GM18505 (cell line): ENCODE measurements at regions not wholly inside any gene's neighbourhood (a gene's known extent, or its start where the extent isn't known, plus 50 kb on each side); places are given as distances from the start of the nearest gene placed in this dataset.

ENCODE experiments used
- ATAC-seq: cut with Tn5 transposase; IDR thresholded peaks from one replicate; pipeline ENCODE4 v1.9.1; 2021; ENCODE audit not compliant: unreplicated experiment
- POLR2A ChIP-seq: IDR thresholded peaks from 4 replicates; pipeline ENCODE4 v1.6.1; 2011; ENCODE audit warnings: borderline replicate concordance; ENCODE audit not compliant: insufficient read depth, insufficient read length; ENCODE audit errors: extremely low read depth

DNA sequence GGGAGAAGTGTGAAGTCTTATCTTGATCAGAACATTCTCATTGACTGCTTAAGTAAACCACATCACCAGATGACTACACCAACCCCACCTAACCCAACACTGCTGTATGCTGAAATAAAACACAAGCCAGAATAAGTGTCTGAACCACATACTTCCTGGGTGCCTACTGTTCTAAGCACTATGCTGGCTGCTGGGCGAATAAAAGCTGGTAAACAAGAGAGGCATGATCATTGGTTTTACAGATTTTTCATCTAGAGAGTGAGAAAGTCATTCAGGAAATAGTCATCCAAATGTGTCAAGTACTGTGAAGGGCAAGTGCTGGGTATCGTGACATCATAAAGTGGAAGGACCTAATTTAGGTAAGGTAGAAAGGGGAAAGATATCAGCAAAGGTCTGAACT, 199.0 kb upstream of the SOX9 start:
- TF ChIP-seq POLR2A = no peak
- no peak for ATAC-seq

GRCh38 chr17:71922439-71922838, 198.4 kb upstream of the SOX9 start:
- ATAC-seq = peak; percentile 54
- TF ChIP-seq POLR2A = no peak

DNA sequence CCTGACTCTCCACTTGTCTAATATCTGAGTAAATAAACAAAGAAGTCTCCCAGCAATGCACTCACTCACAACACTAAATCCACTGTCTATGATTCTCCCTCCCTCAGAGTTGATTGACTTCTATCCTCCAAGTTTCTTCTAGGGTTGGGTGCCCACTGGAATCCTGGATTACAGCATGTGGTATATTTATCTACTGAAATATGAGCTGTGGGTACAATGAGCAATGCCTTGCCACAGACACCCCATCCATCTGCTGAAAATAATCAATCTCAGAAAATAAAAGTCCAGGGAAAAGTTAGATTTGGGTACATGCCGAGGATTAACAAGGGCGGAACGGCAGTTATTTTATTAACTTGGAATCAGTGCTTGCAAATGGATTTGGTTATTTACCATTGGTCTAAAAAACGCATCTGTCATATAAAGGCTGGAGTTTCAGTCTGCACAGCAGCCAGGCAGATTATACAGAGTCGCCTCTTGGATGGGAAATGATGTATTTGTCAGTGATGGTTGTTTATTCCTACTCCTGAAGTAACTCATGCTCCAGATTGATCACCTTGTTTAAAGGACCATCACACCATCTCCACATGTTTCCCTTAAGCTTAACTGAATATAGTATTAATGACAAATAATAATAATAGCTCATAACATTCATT, 193.9 kb upstream of the SOX9 start:
- ATAC-seq = no peak
- TF ChIP-seq POLR2A = no peak

GRCh38 chr17:71933306-71933705, 187.5 kb upstream of the SOX9 start:
- ATAC-seq = no peak
- no peak for TF ChIP-seq POLR2A

- no peak for TF ChIP-seq POLR2A
- ATAC-seq = no peak
Measured at GRCh38 chr17:71934520-71934919, 186.3 kb upstream of the SOX9 start.

GRCh38 chr17:71935341-71935740, 185.5 kb upstream of the SOX9 start:
- ATAC-seq = no peak
- TF ChIP-seq POLR2A = no peak

- TF ChIP-seq POLR2A = no peak
- no peak for ATAC-seq
Measured at GRCh38 chr17:71936977-71937376, 183.8 kb upstream of the SOX9 start.

DNA sequence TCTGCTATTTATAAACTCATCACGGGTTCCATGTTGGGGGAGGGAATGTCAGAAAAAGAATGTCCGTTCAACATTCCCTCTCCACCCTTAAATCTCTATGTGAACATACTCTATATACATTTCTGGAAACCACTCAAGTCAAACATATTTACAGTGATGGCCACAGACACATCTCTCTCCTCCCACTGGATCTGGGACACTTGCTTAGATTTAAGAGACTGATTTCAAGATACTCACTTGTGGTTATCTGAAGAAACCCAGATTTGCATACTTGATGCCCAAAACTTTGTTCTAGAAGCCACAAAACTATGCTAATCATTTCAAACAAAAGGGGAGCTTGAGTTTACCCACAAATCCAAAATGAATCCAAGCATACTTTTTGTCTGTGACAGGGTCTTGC, 182.9 kb upstream of the SOX9 start:
- TF ChIP-seq POLR2A = no peak
- no peak for ATAC-seq

- no peak for TF ChIP-seq POLR2A
- ATAC-seq = no peak
Measured at GRCh38 chr17:71938340-71939010, 182.3 kb upstream of the SOX9 start.

DNA sequence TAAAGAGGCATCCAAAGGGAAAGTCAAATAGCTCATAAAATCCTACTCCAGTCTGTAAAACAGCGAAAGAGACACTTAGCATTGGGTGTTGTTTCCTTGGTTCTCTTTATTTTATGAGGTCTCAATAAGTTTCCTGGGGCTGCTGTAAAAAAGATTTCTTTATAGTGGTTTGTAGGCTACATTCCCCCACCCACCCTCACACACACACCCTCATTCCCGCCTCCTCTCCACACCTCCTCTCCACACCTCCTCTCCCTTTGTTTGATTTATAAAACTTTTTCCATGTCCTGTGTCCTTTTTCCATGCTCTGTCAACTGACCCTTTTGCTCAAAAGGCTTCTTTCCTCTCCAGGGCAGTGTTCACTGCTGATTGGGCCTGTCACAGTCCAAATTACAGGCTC, 178.9 kb upstream of the SOX9 start:
- ATAC-seq = no peak

GRCh38 chr17:71942626-71943025, 178.2 kb upstream of the SOX9 start:
- TF ChIP-seq POLR2A = no peak
- ATAC-seq = no peak

More for the DNA sequence above, 178.9 kb upstream of the SOX9 start:
- no peak for TF ChIP-seq POLR2A

- TF ChIP-seq POLR2A = no peak
- no peak for ATAC-seq
Measured at GRCh38 chr17:71948703-71949422, 172.0 kb upstream of the SOX9 start.

GRCh38 chr17:71959154-71959553, 161.7 kb upstream of the SOX9 start:
- no peak for TF ChIP-seq POLR2A
- ATAC-seq = no peak

DNA sequence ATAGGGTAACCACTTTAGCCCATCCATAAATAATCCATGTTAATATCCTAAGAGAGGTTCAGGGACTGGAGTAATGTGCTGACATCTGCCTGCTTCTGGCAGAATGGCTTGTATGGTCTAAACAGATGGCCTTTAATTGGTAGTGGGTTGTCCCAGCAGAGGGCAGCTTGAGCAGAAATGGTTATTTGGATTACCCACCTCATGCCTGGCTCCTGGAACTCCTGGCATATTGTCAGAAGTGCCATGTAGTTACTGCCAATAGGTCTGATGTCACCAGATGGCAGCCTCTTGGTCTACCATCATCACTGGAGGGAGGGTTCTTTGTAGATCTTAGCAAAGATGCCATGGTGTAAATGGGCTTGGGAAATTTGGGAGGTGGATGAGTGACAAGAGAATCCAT, 157.5 kb upstream of the SOX9 start:
- no peak for ATAC-seq
- no peak for TF ChIP-seq POLR2A

GRCh38 chr17:71963791-71964190, 157.0 kb upstream of the SOX9 start:
- no peak for ATAC-seq
- no peak for TF ChIP-seq POLR2A

- ATAC-seq = no peak
- no peak for TF ChIP-seq POLR2A
Measured at GRCh38 chr17:71964559-71964958, 156.3 kb upstream of the SOX9 start.
